ENCODE measurements at regions not wholly inside any gene's neighbourhood (a gene's known extent, or its start where the extent isn't known, plus 50 kb on each side); places are given as distances from the start of the nearest gene placed in this dataset.

DNA sequence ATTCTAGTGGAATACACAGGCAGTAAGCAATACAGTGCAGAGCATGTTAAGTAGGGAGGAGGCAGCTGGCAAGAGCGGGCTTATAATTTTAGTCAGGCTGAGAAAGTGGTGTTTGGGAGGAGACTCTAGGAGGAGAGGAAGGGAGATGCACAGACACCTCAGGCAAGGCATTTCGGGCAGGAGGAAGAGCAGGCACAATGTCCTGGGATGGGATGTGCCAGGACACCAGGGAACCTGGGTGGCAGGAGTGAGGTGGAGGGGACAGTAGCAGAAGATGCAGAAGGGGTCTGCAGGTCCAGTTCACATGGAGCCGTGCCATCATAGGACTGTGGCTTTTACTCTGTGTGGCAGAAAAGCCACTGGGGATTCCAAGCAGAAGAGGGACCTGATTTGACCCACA, 143.7 kb upstream of the FSTL4 start:
- DNase-seq (ENCODE audit: low read depth): no peak
- no peak overlapping the region for H3K4me3 ChIP-seq (ENCODE audit: low read length)
- TF ChIP-seq, protein P1, sequence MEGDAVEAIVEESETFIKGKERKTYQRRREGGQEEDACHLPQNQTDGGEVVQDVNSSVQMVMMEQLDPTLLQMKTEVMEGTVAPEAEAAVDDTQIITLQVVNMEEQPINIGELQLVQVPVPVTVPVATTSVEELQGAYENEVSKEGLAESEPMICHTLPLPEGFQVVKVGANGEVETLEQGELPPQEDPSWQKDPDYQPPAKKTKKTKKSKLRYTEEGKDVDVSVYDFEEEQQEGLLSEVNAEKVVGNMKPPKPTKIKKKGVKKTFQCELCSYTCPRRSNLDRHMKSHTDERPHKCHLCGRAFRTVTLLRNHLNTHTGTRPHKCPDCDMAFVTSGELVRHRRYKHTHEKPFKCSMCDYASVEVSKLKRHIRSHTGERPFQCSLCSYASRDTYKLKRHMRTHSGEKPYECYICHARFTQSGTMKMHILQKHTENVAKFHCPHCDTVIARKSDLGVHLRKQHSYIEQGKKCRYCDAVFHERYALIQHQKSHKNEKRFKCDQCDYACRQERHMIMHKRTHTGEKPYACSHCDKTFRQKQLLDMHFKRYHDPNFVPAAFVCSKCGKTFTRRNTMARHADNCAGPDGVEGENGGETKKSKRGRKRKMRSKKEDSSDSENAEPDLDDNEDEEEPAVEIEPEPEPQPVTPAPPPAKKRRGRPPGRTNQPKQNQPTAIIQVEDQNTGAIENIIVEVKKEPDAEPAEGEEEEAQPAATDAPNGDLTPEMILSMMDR (IDR thresholded peaks at IDR 0.05; ENCODE audit: insufficient read depth, low read depth, low read length, missing control alignments): no peak

DNA sequence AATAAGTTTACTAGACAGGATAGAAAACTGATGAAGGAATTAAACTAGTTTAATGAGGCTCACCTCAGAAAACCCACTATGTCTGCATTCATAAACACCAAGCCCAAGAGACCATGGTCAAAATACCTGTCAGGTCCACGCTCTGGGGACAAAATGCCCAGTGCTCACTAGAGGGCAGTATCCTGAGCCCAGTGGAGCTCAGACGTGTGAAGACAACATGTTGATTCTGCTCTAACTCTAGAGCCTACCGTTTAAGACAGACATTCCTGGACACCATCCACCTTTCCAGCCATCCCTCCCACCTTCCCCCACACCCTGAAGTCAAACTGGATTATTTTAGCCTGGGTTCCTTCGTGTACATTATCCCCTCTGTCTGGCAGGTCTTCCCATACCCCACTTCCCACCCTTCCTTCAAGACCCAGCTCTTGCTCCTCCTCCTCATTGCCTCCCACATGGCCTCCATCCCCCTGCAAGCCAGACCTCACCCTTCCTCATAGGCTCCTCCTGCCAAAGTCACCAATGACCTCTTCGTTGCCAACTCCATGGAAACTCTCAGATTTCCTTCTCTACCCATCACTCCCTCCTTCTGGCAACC, 142.3 kb upstream of the FSTL4 start:
- H3K4me3 ChIP-seq (ENCODE audit: low read length): no peak overlapping the region
- DNase-seq (ENCODE audit: low read depth): peak; percentile 44
- TF ChIP-seq, protein P1 (IDR thresholded peaks at IDR 0.05; ENCODE audit: insufficient read depth, low read depth, low read length, missing control alignments): peak; percentile 70

DNA sequence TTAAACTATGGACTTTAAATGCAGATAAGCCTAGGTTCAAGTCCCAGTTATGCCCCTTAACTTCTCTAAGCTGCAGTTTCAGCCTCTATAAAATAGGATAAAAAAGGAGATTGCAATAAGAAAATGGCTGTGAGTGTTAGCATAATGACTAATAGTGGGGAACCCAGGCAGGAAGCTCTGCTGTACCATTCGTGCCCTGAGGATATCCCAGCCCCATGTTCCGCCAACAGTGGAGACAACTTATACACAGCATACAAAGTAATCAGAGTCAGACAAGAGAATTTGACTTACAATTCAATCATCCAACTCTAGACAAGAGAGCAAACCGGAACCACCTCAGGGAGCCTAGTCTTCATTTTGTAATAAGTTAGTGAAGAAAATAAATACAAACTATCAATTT, 141.5 kb upstream of the FSTL4 start:
- peak; percentile 92 for DNase-seq (ENCODE audit: low read depth)
- no peak overlapping the region for H3K4me3 ChIP-seq (ENCODE audit: low read length)
- TF ChIP-seq, protein P1 (IDR thresholded peaks at IDR 0.05; ENCODE audit: insufficient read depth, low read depth, low read length, missing control alignments): no peak

DNA sequence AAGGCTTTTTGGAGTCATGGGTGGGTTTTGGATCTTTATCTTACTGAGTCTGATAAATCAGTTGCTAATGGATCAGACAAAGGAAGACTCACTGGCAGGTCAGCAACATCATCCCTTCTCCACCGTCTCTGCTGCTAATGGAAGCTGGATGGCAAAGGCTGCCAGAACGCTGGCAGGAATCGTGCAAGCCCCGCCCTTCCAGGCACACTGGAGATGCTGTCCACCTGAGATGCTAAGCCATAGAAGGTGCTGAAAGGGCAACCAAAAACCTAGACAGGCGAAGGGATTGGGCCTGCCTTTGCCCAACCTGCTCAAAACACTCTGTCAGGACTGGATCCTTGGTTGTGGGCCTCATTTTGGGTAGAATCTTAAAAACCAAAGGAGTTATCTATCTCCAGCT, 139.5 kb upstream of the FSTL4 start:
- H3K4me3 ChIP-seq (ENCODE audit: low read length): no peak overlapping the region
- TF ChIP-seq, protein P1 (IDR thresholded peaks at IDR 0.05; ENCODE audit: insufficient read depth, low read depth, low read length, missing control alignments): no peak
- no peak for DNase-seq (ENCODE audit: low read depth)

DNA sequence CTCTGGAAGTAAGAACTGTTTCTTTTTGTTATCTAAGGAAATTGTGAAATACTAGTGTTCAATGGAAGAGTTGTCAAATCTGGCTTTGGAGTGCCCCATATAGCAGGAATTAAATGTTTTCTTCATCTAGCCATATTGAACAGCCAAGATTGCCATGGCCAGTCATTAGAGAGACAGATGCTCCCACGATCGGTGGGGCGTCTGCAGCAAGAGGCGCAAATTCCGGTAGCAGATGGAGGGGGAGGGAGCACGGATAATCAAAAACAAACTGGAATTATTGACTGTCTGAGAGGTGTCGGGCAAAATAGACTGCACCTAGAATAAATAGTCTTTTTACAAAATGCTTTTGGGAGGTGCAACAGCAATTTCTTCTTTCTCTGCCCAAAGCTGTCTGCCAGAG, 139.1 kb upstream of the FSTL4 start:
- no peak overlapping the region for H3K4me3 ChIP-seq (ENCODE audit: low read length)
- TF ChIP-seq, protein P1 (IDR thresholded peaks at IDR 0.05; ENCODE audit: insufficient read depth, low read depth, low read length, missing control alignments): no peak
- no peak for DNase-seq (ENCODE audit: low read depth)

DNA sequence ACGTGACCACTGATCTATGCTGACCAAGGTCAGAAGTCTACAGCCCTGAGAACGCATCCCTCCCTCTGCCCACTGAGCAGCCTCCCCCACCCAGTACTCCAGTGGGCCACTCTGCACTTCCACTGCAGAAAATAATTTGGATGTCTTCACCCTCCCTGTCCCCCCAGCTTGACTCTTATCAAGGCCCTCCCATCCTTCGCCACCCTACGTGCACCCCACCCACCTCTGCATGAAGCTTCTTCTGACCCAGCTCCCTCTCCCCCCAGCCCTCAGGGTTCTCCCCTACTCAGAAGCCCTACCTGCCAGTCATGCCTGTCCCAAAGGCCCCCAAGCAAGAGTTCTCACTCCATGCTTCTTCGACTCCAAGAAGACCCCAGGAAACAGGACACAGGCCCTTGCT, 138.5 kb upstream of the FSTL4 start:
- TF ChIP-seq, protein P1 (IDR thresholded peaks at IDR 0.05; ENCODE audit: insufficient read depth, low read depth, low read length, missing control alignments): no peak
- no peak overlapping the region for H3K4me3 ChIP-seq (ENCODE audit: low read length)
- no peak for DNase-seq (ENCODE audit: low read depth)

DNA sequence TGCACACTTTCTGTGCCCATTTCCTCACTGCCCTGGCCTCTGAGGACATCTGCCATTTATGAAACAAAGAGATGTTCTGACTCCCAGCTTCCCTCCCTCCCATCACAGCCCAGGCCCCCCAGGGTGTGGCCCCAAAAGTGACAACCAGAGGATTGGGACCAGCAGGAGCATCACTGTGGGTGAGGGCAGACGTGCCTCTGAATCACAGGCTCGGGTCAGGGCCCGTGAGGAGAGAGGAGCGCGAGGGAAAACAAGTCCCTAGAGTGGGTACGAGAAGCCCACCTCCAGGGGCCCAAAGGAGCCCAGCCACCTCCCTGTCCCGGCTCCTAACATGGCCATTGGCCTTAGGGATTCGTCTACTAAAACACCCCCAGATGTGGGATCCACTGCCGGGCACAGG, 138.0 kb upstream of the FSTL4 start:
- DNase-seq (ENCODE audit: low read depth): no peak
- no peak overlapping the region for H3K4me3 ChIP-seq (ENCODE audit: low read length)
- TF ChIP-seq, protein P1 (IDR thresholded peaks at IDR 0.05; ENCODE audit: insufficient read depth, low read depth, low read length, missing control alignments): no peak
